ENCODE measurements at regions not wholly inside any gene's neighbourhood (a gene's known extent, or its start where the extent isn't known, plus 50 kb on each side); places are given as distances from the start of the nearest gene placed in this dataset.

- TF ChIP-seq POLR2AphosphoS5 (IDR thresholded peaks at IDR 0.05; ENCODE audit: low read depth) = no peak
- TF ChIP-seq CTCF (IDR thresholded peaks at IDR 0.05; ENCODE audit: insufficient read depth, low read length) = no peak
- no peak for TF ChIP-seq GABPA (IDR thresholded peaks at IDR 0.05; ENCODE audit: low read depth)
- no peak for TF ChIP-seq REST (IDR thresholded peaks at IDR 0.05; ENCODE audit: insufficient replicate concordance, low read depth)
These were observed 367.6 kb upstream of the AGA start for GRCh38 chr4:177809791-177810190.

All from HL-60 (cell line).